ENCODE measurements at regions not wholly inside any gene's neighbourhood (a gene's known extent, or its start where the extent isn't known, plus 50 kb on each side); places are given as distances from the start of the nearest gene placed in this dataset.

DNA sequence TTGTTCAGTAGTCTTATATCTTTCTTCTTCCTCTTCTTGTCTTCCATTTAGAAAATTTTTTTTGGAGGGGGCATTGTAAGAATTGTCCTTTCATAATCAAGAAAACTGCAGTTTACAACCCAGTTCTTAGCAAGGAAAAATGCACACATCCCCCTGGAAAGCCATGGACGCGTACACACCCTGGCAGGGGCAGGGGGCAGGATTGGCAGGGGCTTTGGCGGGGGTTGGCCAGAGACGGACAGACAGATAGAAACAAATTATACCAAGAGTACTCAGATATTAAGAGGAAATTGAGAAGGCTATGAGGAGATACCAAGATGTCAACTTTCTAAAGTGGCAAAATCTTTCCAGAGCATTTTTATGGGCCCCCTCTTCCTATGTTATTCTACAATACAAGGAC, 322.5 kb upstream of the CPXCR1 start:
- no peak for DNase-seq

DNA sequence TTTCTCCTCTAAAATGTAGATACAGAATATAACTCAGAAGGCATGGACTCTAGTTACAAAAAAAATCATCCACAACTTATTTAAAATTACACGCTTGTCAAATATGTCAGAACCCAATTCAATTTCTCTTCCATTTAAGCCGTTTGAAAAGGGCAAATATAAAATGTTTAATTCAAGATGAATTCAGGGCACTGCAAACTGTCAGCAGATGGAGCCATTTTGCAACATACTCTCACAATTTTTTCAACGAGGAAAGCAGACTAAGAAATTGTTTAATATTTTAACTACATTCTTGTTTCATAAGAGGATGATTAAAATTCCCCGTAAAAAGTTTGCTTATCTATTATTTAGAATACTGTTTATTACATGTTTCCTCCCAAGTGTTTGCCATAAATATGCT, 321.3 kb upstream of the CPXCR1 start:
- no peak for DNase-seq

GRCh38 chrX:88437563-88437962, 309.5 kb upstream of the CPXCR1 start:
- no peak for DNase-seq

DNA sequence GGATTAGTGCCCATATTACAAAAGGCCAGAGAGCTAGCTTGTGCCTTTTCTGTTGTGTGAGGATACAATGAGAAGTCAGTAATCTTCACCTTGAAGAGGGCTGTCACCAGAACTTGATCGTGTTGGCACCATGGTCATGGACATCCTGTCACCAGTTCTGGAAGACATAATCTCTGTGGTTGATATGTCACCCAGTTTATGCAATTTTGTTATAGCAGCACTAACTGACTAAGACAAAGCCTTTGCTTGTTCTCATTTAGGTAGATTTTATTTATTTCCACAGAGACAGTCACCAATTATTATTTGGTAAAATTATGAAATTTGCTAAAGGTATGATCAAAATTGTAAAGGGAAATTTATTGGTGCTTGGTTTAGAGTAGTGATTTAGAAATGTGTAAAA, 308.8 kb upstream of the CPXCR1 start:
- DNase-seq, result no peak

DNA sequence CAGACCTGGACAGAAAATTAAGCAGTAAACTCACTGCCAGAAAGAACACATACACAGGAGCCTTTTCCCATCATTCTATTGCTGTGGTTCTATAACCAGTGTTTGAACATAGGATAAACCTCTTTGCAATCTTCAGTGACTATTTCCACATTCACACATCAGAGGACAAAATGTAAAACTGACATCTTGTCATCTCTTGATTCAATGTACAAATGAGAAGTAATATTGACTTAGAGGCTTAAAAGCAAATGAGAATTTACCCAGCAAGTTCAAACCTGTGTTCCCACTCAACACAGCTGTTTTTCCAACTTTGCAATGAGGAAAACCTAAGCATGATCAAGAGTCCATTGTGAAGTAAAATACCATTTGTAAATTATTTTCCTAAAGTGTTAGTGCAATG, 307.1 kb upstream of the CPXCR1 start:
- DNase-seq, result no peak

Measured in CD4-positive, alpha-beta T cell treated with Interleukin-12 subunit alpha and Interleukin-12 subunit beta, for 1 hour (primary cell).